ENCODE measurements at regions not wholly inside any gene's neighbourhood (a gene's known extent, or its start where the extent isn't known, plus 50 kb on each side); places are given as distances from the start of the nearest gene placed in this dataset.

GRCh38 chr12:107593713-107594381, 91.8 kb upstream of the PWP1 start:
- TF ChIP-seq CTCF (IDR thresholded peaks at IDR 0.05): no peak
- TF ChIP-seq POLR2A (IDR thresholded peaks at IDR 0.05): no peak

All from body of pancreas (tissue), 4 donors.